HG03139 (cell line): ENCODE measurements at regions not wholly inside any gene's neighbourhood (a gene's known extent, or its start where the extent isn't known, plus 50 kb on each side); places are given as distances from the start of the nearest gene placed in this dataset.

Experiments
- ATAC-seq: cut with Tn5 transposase; IDR thresholded peaks from one replicate; pipeline ENCODE4 v1.9.1; 2021; ENCODE audit not compliant: unreplicated experiment

GRCh38 chr5:166172597-166172996 is 2118.8 kb upstream of the WWC1 start:
- ATAC-seq: no peak

DNA sequence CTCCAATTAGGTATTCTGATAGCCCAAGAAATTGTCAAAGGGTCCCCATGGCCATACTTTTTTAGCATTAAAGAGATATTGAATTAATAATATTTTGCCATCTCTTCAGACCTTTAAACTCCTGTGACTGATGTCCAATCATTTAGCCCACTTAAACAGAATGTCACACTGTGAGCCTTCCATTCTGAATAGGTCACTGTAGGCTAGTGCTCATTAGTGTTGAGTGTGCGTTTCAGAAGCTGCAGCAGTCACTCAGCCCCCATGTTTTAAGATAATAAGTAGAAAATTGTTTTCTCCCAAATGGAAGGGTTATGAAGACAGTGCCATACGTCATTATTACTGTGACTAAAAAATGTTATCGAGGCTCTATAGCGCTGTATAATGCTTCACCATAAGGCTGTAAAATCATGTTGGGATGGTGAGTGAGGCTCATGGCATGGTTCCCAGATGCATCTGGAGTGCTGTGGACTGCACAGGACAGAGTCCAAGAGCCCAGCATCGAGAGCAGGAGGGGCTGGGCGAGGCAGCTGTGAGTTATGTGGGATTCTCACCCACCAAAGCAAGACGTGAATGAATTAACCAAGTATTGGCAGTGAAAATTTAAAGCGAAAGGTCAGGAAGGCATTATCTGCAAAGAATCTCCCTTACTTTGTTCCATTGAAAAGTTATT is 2112.9 kb upstream of the WWC1 start:
- no peak for ATAC-seq

- no peak for ATAC-seq
Measured at GRCh38 chr5:166185185-166185584, 2106.3 kb upstream of the WWC1 start.

DNA sequence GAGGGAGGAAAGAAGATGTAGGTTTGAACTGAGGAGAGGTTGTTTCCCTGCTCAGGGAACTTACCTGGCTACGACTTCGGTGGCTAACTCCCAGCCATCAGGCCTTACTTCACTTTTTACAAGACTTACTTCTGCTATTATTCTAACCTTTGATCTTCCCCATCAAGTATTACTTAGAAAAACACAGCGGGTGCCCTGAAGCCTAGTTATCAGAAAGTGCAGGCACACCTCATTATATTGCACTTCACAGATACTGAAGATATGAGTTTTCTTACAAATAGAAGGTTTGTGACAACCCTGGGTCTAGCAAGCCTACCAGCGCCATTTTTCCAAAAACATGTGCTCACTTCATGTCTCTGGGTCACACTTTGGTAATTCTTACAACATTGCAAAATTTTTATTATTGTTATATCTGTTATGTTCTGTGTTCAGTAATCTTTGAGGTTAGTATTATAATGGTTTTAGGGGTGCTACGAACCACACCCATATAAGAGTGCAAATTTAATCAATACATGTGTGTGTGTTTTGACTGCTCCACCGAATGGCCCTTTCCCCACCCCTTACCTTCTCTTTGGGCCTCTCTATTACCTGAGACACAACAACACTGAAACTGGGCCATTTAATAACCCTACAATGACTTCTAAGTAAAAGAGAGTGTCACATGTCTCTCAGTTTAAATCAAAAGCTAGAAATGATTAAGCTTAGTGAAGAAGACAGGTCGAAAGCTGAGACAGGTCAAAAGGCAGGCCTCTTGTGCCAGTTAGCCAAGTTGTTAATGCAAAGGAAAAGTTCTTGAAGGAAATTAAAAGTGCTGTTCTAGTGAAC is 2102.7 kb upstream of the WWC1 start:
- no peak for ATAC-seq

DNA sequence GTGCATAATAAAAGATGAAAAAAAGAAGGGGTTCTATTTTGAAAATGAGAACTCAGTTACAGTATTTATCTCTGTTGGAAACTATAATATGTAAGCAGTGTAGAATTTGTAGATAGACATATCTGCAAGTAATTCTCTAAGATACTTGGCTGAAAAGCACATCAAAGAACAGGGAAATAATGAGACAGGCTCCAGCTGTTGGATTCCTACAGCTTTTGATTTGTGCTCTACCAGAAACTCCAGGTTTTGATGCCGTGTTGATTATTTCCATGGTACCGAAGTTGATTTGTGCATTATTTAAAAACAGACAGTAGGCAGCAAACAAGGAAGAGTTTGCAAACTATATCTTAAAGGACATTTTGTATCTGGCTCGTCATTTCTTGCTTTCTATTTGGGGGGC is 2098.7 kb upstream of the WWC1 start:
- ATAC-seq: no peak

- ATAC-seq: no peak
Measured at GRCh38 chr5:166195981-166196380, 2095.5 kb upstream of the WWC1 start.

DNA sequence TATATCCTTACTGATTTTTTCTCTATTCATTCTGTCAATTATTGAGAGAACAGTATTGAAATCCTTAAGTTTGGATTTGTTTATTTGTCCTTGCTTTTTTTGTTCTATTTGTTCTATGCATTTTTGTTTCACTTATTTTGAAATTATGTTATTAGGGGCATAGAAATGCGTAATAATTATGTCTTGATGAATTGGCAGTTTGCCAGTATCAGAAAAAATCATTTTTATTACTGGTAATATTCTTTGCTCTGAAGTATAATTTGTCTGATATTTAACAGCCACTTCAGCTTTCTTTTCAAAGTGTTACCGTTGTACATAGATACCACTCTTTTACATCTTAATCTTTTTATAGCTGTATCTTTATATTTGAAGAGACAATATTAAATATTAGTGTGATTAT is 2090.9 kb upstream of the WWC1 start:
- ATAC-seq: no peak

DNA sequence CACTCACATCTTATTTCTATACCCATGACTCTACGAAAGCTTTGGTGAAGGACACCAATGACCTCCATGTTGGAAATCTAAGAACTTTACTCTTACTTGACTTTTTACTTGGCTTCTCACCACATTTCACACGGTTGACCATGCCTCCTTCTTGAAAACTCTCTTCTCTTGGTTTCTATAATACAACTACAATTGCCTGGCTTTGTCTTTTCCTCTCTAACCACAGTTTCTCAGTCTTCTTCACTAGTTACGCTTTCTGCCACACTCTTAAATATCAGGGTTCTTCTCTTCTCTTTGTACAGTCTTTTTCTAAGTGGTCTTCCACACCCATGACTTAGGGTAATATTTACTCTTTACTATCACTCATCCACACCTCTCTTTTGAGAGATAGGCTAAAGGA is 2079.8 kb upstream of the WWC1 start:
- ATAC-seq: no peak

GRCh38 chr5:166236327-166236726 is 2055.1 kb upstream of the WWC1 start:
- ATAC-seq: no peak

- no peak for ATAC-seq
Measured at GRCh38 chr5:166240705-166241104, 2050.7 kb upstream of the WWC1 start.

DNA sequence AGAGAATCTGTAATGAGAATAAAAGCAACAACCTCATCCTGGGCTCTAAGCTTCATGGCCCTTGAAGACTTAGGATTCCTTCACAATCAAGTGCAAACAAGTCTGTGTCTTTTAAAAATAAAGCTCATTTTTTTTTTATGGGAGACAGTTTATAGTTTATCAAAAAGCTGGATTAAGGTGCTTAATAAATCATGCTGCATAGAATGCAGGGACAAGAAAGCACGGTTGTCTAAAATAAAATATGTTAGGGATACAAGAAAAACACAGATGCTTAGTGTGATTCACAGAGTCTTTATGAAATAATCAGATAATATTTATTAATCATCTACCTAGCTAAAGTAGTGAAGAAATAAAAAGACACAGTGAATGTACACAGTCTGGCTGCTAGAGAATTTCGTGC is 2045.9 kb upstream of the WWC1 start:
- ATAC-seq: no peak

DNA sequence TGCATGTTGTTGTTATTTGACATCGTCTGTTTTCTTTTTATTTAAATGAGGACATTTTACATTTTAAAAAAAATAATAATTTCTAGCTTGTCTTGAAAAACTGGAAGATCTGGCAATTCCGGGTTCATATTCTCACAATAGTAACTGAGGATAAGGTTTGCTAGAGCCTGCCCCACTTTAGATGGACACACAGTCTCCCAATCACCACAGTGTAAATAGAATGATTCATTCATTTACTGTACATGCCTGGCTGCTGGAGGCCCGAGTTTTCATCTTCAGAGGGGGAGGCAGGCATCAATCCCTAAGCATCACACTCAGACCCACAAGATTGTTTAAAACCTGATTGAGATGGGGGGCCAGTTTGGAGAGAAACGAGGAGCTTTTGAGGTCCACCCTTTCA is 2039.7 kb upstream of the WWC1 start:
- no peak for ATAC-seq

- no peak for ATAC-seq
Measured at GRCh38 chr5:166257661-166258060, 2033.8 kb upstream of the WWC1 start.

DNA sequence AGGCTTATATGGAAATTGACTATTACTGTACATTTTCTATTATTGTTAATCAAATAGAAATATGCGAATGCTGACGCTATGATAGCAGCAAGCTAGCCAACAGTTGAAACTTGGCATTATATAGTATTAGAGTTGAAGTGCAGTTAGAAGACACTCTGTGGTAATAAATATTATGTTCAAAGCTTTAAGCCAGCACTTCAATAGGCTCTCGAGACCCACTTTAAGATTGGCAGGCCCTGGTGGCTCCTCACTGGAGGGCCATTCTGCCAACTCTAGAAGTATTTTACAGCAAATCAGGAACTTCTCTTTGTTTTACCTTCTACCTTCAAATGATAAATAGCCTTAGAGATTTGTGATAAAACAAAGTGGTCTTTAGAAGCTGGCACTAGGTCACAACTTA is 2029.0 kb upstream of the WWC1 start:
- no peak for ATAC-seq

DNA sequence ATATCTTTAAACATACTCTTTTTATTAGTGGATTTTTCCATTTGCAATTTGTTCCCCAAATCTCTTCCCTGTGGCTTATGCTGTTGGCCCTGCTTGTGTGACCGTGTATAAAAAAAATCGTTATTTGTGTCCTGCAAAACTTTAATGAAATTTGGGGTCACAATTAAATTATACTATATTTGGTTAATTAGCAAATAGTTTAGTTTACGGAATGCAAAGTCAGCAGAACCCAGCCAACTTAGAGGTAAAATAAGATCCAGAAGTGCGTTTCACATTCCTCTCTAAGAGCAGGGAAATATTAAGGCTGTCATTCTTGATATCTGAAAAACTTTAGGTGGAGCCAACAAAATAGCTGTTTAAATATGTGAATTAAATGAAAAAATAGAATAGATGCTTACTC is 2023.5 kb upstream of the WWC1 start:
- ATAC-seq: no peak

GRCh38 chr5:166270712-166271111 is 2020.7 kb upstream of the WWC1 start:
- no peak for ATAC-seq

DNA sequence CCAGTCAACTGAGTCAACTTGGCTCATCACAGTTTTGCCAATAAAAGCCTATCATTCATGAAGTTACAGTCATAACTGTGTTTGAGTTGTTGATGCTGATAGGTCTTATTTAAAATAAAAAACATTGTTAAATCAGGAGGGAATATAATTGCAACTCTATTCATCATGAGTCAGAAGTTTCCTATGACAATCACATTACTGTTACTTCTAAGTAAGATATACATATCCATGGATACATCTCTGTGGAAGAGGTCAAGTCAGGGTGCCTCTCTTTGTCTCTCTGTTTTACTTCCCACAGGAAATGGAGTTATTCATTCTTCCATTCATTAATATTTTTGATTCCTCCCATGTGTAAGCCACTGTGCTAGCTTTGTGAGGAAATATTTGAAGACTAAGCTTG is 2015.4 kb upstream of the WWC1 start:
- ATAC-seq: no peak

GRCh38 chr5:166279828-166280227 is 2011.6 kb upstream of the WWC1 start:
- no peak for ATAC-seq

DNA sequence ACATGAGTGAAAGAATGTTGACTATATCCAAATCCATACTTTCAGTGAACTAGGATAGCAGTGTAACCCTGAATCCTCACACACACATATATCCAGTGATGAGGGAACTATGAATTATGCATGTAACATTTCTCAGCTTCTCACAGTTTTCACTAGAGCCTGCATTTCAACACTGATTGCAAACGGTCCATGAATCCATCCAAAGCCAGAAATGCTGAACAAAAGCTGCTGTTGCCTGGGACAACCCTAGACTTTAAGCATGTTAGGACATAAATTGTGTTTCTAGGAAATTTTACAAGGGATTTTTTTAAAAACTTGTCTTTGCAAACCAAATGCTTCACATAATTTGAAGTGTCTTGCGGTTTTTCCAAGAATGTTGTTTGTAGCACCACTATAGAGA is 2010.0 kb upstream of the WWC1 start:
- no peak for ATAC-seq

DNA sequence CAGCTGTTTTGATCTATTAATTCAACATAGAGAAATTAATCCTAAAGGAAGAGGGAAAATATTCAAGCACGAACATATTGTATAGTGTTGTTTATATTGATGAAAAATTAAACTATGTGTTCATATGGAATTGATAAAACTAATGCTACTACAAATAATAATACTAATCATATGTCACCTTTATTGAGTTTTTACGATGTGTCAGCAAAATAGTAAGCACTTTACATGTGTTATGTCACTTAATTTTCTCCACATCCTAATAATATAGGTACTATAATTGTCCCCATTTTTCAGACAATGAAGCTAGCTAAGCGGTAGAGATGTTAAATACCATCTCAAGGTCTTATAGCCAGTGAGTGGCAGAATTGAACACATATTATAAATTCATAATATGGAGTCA is 2008.5 kb upstream of the WWC1 start:
- ATAC-seq: no peak

DNA sequence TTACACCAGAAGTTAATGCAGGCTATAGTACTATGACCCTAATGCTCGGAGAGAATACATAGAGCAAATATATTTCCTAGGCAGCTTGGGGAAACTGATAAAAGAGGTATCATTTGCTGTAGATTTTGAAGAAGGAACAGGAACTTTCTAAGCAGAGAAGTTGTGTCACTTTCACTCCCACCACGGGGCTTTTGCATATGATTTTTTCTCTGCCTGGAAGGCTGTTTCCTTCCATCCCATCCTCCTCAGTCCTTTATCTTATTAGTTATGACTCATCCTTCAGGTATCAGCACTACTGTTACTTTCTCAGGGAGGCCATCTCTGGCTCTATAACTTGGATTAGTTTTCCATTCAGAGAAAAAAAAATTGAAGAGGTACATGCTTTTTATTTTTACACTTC is 2006.1 kb upstream of the WWC1 start:
- ATAC-seq: no peak

- no peak for ATAC-seq
Measured at GRCh38 chr5:166286832-166287231, 2004.6 kb upstream of the WWC1 start.

DNA sequence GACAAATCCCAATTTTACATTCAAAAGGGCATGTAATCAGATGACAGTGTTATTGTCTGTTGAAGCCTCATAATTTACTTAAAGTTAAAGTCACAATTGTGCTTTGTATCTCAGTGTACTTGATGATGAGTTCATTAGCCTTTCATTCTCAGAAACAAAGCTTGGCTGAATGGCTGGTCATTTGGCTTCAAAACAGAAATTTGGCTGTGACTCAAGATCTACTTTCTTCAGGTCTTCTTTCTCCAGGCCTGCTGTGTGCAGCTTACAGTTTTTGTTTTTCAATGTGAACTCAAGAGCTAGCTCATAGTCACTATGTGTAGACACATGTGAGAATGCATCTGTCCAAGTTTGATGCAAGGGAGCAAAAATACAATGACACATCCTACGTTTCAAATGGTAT is 2003.6 kb upstream of the WWC1 start:
- ATAC-seq: no peak
